GM13976 (cell line): ENCODE measurements at regions not wholly inside any gene's neighbourhood (a gene's known extent, or its start where the extent isn't known, plus 50 kb on each side); places are given as distances from the start of the nearest gene placed in this dataset.
"Not testable (repeated sequence)": the region's sequence is repeated elsewhere in the genome, so short reads cannot be mapped to it uniquely, and the experiment has no call there.

Experiments
- DNase-seq: peaks from one replicate; pipeline ENCODE4 v3.0.0; 2012; ENCODE audit warnings: low spot score
- CTCF ChIP-seq: IDR thresholded peaks from 2 replicates; pipeline ENCODE4 v1.5.1; 2012; ENCODE audit warnings: borderline replicate concordance, mild to moderate bottlenecking; ENCODE audit not compliant: insufficient read depth; ENCODE audit errors: extremely low read depth, missing control alignments, control extremely low read depth
- in situ Hi-C: fragments of 300-500 bp; cut with MboI; formaldehyde crosslinking; loops from one replicate; pipeline ENCODE4 v1.12.0; 2022; ENCODE audit warnings: low sequenced_read_pairs, mixed read lengths, inconsistent platforms; ENCODE audit not compliant: unreplicated experiment

- in situ Hi-C loops: no loop called here
- no peak for DNase-seq
- TF ChIP-seq CTCF: no peak
Observed at GRCh38 chr4:177494791-177495190, 52.6 kb upstream of the AGA start.

- in situ Hi-C loops, DNase-seq: not testable (repeated sequence)
Observed at GRCh38 chr4:177495626-177496025, 53.4 kb upstream of the AGA start.

- in situ Hi-C loops: no loop called here
- no peak for DNase-seq
- no peak for TF ChIP-seq CTCF
Observed at GRCh38 chr4:177499537-177499936, 57.3 kb upstream of the AGA start.

DNA sequence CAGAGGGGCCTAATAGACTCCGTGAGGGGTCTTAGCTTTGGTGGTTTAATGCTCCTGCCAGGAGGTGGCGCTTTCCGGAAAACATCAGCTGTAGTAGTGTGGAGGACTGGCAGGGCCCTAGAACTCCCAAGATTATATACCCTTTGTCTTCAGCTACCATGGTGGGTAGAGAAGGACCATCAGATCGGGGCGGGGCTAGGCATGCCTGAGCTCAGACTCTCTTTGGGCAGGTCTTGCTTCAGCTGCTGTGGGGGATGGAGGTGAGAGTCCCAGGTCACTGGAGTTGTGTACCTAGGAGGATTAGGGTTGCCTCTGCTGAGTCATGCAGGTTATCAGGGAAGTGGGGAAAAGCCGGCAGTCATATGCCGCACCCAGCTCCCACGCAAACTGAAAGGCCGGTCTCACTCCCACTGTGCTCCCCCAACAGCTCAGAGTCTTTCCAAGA is 63.0 kb upstream of the AGA start:
- DNase-seq: no peak

DNA sequence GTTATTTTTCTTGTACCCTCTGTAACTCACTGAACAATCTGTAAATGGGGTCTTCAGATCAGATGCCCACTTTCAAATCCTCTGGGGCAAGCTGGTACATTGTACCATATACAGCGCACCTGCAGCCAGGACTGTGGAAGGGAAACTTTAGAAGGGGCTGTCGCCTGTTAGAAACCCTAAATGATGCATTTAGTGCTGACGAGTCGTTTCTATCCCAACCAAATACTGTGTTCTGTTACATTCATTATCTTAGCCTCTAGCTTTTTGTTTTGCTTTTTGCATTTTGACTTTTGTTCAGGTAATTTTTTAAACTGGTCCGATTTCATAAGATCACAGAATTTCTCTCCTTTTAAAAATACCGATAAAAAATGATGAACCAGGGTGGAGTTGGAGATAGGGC is 66.4 kb upstream of the AGA start:
- TF ChIP-seq CTCF: no peak
- no peak for DNase-seq
- in situ Hi-C loops: no loop called here

More for the DNA sequence above, 63.0 kb upstream of the AGA start:
- no peak for TF ChIP-seq CTCF
- in situ Hi-C loops: no loop called here

DNA sequence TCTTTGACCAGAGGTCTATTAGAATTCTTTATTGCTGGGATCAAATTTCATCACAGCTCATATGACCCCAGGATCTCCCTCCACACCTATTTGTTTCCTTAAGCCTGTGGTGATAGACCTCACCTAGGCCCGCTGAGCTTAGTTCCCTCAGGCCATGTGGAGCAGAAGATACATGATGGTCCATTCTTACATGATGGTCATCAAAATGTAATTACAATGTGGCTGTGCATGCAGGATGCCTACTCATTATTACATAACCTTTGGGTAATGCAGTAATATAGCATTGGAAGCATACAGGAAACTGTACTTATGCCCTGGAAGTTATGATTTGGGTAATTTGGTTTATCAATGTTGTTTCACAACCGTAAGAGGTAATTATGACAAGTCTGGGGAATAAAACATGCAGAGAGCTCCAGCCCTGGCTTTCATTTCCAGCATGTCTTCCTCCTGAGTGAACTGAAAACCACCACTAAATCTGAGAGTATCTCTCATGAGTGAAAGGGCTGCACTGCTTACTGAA is 67.0 kb upstream of the AGA start:
- no peak for DNase-seq
- no peak for TF ChIP-seq CTCF
- in situ Hi-C loops: no loop called here

DNA sequence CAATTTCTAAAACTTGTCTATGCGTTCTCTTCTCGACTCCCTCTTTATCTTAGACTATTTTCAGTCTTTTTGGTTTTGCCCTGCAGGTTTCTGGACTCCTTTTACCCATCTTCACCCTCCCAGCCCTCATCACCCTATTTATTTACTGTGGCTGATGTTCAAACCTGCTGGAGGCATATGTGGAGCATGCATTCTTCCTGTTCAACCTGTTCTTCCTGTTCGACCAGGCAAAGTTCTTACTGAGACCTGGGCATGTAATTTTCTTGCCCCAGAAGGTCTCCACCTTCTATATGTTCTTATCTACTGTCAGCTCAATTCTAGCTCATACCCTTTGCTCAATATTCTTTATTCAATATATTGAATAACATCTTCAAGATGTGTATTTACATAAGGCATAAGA is 69.4 kb upstream of the AGA start:
- no peak for DNase-seq
- in situ Hi-C loops: no loop called here
- TF ChIP-seq CTCF: no peak
